ENCODE measurements at regions not wholly inside any gene's neighbourhood (a gene's known extent, or its start where the extent isn't known, plus 50 kb on each side); places are given as distances from the start of the nearest gene placed in this dataset.

- TF ChIP-seq CTCF (IDR thresholded peaks at IDR 0.05 in 2 of 3, conservative IDR thresholded peaks at IDR 0.05 in 1 of 3; ENCODE audit: control insufficient read depth in 2 of 3, extremely low read depth in 1 of 3, insufficient read depth in 1 of 3, low read depth in 3 of 3, low read length in 3 of 3) (no peak), RB1 (IDR thresholded peaks at IDR 0.05; ENCODE audit: borderline replicate concordance) (no peak), GABPA (IDR thresholded peaks at IDR 0.05; ENCODE audit: low read depth) (no peak), RAD21 (IDR thresholded peaks at IDR 0.05; ENCODE audit: insufficient read depth, low read depth, low read length) (no peak), EZH2 (IDR thresholded peaks at IDR 0.05; ENCODE audit: borderline replicate concordance, control insufficient read depth, low read depth, low read length) (no peak), POLR2A (IDR thresholded peaks at IDR 0.05; ENCODE audit: low read depth, low read length) (no peak), MEF2A (IDR thresholded peaks at IDR 0.05; ENCODE audit: insufficient read depth, low read depth, low read length) (no peak), SIX5 (IDR thresholded peaks at IDR 0.05; ENCODE audit: low read depth, low read length, severe bottlenecking) (no peak), ZNF274 (IDR thresholded peaks at IDR 0.05; ENCODE audit: insufficient read depth, insufficient read length) (no peak), KDM1A (IDR thresholded peaks at IDR 0.05; ENCODE audit: borderline replicate concordance) (no peak), CEBPZ (IDR thresholded peaks at IDR 0.05; ENCODE audit: low read depth, low read length) (no peak), POLR2AphosphoS5 (IDR thresholded peaks at IDR 0.05; ENCODE audit: low read length) (no peak), REST (IDR thresholded peaks at IDR 0.05; ENCODE audit: low read depth, low read length) (no peak), MYC (IDR thresholded peaks at IDR 0.05; ENCODE audit: insufficient read depth, insufficient read length, insufficient replicate concordance, low read length, severe bottlenecking) (no peak)
These were observed 232.2 kb downstream of the TRIB2 start for GRCh38 chr2:12948961-12949353.
